GM23248 (cell line): ENCODE measurements at regions not wholly inside any gene's neighbourhood (a gene's known extent, or its start where the extent isn't known, plus 50 kb on each side); places are given as distances from the start of the nearest gene placed in this dataset.

Source experiments
- DNase-seq: peaks from one replicate; pipeline ENCODE4 v3.0.0-alpha.2; 2015
- H2AFZ ChIP-seq: fragments of 200-600 bp; sonication (generic); 2 replicates; pipeline ENCODE4 v1.6.1; 2016; ENCODE audit warnings: antibody characterized with exemption
- H3F3A ChIP-seq: fragments of 200-600 bp; sonication (generic); 2 replicates; pipeline ENCODE4 v1.6.1; 2016; ENCODE audit warnings: mild to moderate bottlenecking, antibody characterized with exemption, mixed run types; ENCODE audit not compliant: insufficient read depth
- H3K27ac ChIP-seq: fragments of 200-600 bp; sonication (generic); 2 replicates; pipeline ENCODE4 v1.5.1; 2016; ENCODE audit warnings: mild to moderate bottlenecking
- H3K27me3 ChIP-seq: fragments of 200-600 bp; sonication (generic); replicated peaks from 2 replicates; pipeline ENCODE4 v1.6.1; 2016; ENCODE audit warnings: mild to moderate bottlenecking; ENCODE audit not compliant: insufficient read depth
- H3K36me3 ChIP-seq: fragments of 200-600 bp; sonication (generic); 2 replicates; pipeline ENCODE4 v1.6.1; 2016; ENCODE audit warnings: low read depth, mild to moderate bottlenecking
- H3K4me1 ChIP-seq: fragments of 200-600 bp; sonication (generic); 2 replicates; pipeline ENCODE4 v1.6.1; 2016; ENCODE audit warnings: mild to moderate bottlenecking; ENCODE audit not compliant: insufficient read depth
- H3K4me2 ChIP-seq: fragments of 200-600 bp; sonication (generic); one replicate; pipeline ENCODE4 v1.6.1; 2016; ENCODE audit warnings: mild to moderate bottlenecking; ENCODE audit not compliant: unreplicated experiment
- H3K4me3 ChIP-seq: fragments of 200-600 bp; sonication (generic); 2 replicates; pipeline ENCODE4 v1.5.1; 2016; ENCODE audit warnings: mild to moderate bottlenecking
- H3K79me2 ChIP-seq: fragments of 200-600 bp; sonication (generic); 2 replicates; pipeline ENCODE4 v1.6.1; 2016; ENCODE audit warnings: mild to moderate bottlenecking; ENCODE audit not compliant: insufficient read depth
- H3K9ac ChIP-seq: fragments of 200-600 bp; sonication (generic); 2 replicates; pipeline ENCODE4 v1.6.1; 2016; ENCODE audit warnings: mild to moderate bottlenecking
- H3K9me2 ChIP-seq: fragments of 200-600 bp; sonication (generic); 2 replicates; pipeline ENCODE4 v1.6.1; 2016; ENCODE audit warnings: mixed run types, mild to moderate bottlenecking, moderate library complexity; ENCODE audit not compliant: insufficient read depth
- H3K9me3 ChIP-seq: fragments of 200-600 bp; sonication (generic); one replicate; pipeline ENCODE4 v1.6.1; 2017; ENCODE audit warnings: low read depth
- H4K20me1 ChIP-seq: fragments of 200-600 bp; sonication (generic); 2 replicates; pipeline ENCODE4 v1.6.0; 2016; ENCODE audit not compliant: insufficient read depth
- EZH2 ChIP-seq: fragments of 200-600 bp; sonication (generic); IDR thresholded peaks from 2 replicates; pipeline ENCODE4 v1.6.1; 2018; ENCODE audit warnings: antibody characterized with exemption, mild to moderate bottlenecking; ENCODE audit not compliant: insufficient read depth, poor library complexity, severe bottlenecking
- EZH2phosphoT487 ChIP-seq: fragments of 200-600 bp; sonication (generic); IDR thresholded peaks from 2 replicates; pipeline ENCODE4 v1.6.1; 2018; ENCODE audit warnings: antibody characterized with exemption, moderate library complexity, mild to moderate bottlenecking, low read depth; ENCODE audit not compliant: insufficient read depth
- WGBS, 2 experiments: methylation state at CpG; one replicate each; pipeline ENCODE4 v1.1.6; 2015 to 2017; ENCODE audit warnings: low lambda C conversion rate in 2 of 2, low coverage in 1 of 2; ENCODE audit errors: missing lambda C conversion rate in 2 of 2; 5-methylcytosine and 5-hydroxymethylcytosine counted together
- in situ Hi-C: fragments of 300-500 bp; cut with MboI; formaldehyde crosslinking; loops from 2 replicates; pipeline ENCODE4 v1.15.0; 2020

DNA sequence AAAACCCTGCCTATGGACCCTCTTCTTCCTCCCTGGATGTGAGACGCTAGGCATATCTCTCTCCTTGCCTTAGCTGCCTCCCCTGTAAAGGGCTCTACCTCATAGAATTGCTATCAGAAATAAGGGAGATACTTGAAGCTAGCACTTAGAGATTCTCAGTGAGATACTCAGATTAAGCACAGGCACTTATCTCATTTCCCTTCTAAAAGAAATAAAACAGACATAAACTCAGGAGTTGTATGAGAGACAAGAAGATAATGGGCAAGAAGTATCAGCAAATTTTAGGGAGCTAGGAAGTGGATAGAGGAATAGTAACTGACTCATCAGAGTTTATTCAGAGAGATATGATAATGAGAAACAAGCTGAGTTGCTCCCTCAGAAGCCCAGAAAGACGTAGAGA lies 131.0 kb downstream of the SP3 start:
- Histone ChIP-seq H3K4me3 (no peak overlapping the region), H3K36me3 (no peaks in the 10 kb centered on the region), H3K4me2 (no peak overlapping the region), H3K9ac (no peak overlapping the region), H3F3A (no peaks in the 10 kb centered on the region), H2AFZ (no peak overlapping the region), H3K9me3 (no peaks in the 10 kb centered on the region), H4K20me1 (no peaks in the 10 kb centered on the region), H3K79me2 (no peaks in the 10 kb centered on the region), H3K4me1 (0 out of 2 replicates have a peak, but pooled peaks cover 11% of the 10 kb centered on the region), H3K27ac (no peak overlapping the region), H3K9me2 (no peaks in the 10 kb centered on the region), H3K27me3 (no peaks in the 10 kb centered on the region)
- TF ChIP-seq EZH2phosphoT487 (no peak), EZH2 (no peak)
- in situ Hi-C loops = no loop called here
- no peak for DNase-seq
- 74 to 83% methylated on average over 2 of the region's 2 CpGs for WGBS, 2 experiments

- in situ Hi-C loops = no loop called here
- Histone ChIP-seq H3K4me3 (no peak overlapping the region), H3K9ac (no peak overlapping the region), H3K4me2 (no peak overlapping the region), H3K79me2 (no peaks in the 10 kb centered on the region), H3K4me1 (0 out of 2 replicates have a peak, but pooled peaks cover 11% of the 10 kb centered on the region), H3K27me3 (no peaks in the 10 kb centered on the region), H3K9me3 (no peaks in the 10 kb centered on the region), H3K9me2 (no peaks in the 10 kb centered on the region), H2AFZ (no peak overlapping the region), H3F3A (no peaks in the 10 kb centered on the region), H3K27ac (no peak overlapping the region), H4K20me1 (no peaks in the 10 kb centered on the region), H3K36me3 (no peaks in the 10 kb centered on the region)
- no peak for DNase-seq
- 66 to 67% methylated on average over 2 of the region's 2 CpGs for WGBS, 2 experiments
- TF ChIP-seq EZH2phosphoT487 = no peak
- TF ChIP-seq EZH2 = no peak
Observed at GRCh38 chr2:173835726-173836125, 129.4 kb downstream of the SP3 start.

DNA sequence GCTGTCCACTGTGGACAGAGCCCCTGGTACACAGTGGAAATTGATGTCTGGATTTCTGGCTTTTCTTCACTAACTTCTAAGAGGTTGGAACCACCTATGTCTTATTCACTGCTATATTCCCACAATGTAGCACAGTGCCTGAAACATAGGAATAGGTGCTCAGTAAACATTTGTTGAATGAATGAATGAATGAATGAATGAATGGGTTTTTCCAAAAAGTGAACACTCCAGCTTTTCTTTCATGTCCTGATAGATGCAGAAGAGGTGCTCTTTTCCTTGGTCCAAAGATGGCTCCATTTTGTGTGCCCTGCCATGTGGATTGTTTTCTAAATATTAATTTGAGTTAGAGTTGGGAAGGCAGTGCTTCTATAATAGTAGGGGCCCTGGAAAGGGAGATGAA lies 124.1 kb downstream of the SP3 start:
- no peaks in the 10 kb centered on the region for H4K20me1 ChIP-seq
- H3K4me1 ChIP-seq = no peaks in the 10 kb centered on the region
- H3K9me3 ChIP-seq = no peaks in the 10 kb centered on the region
- no peak overlapping the region for H3K27ac ChIP-seq
- no peak overlapping the region for H3K9ac ChIP-seq
- no peak for DNase-seq
- no peak overlapping the region for H2AFZ ChIP-seq
- no peak overlapping the region for H3K4me3 ChIP-seq
- in situ Hi-C loops = no loop called here
- H3K4me2 ChIP-seq = no peak overlapping the region
- no peaks in the 10 kb centered on the region for H3K36me3 ChIP-seq
- H3F3A ChIP-seq = no peaks in the 10 kb centered on the region
- H3K27me3 ChIP-seq = no peaks in the 10 kb centered on the region; the same call in 1 of the 2 replicates
- H3K9me2 ChIP-seq = no peaks in the 10 kb centered on the region
- H3K79me2 ChIP-seq = no peaks in the 10 kb centered on the region
- TF ChIP-seq EZH2phosphoT487 = no peak
- TF ChIP-seq EZH2 = no peak

- no peak overlapping the region for H3K4me3 ChIP-seq
- no peaks in the 10 kb centered on the region for H3K9me3 ChIP-seq
- H3F3A ChIP-seq = no peaks in the 10 kb centered on the region
- no peak overlapping the region for H3K27ac ChIP-seq
- no peaks in the 10 kb centered on the region; the same call in 1 of the 2 replicates for H3K27me3 ChIP-seq
- H2AFZ ChIP-seq = no peak overlapping the region
- no peaks in the 10 kb centered on the region for H3K36me3 ChIP-seq
- DNase-seq = no peak
- in situ Hi-C loops = no loop called here
- no peaks in the 10 kb centered on the region for H3K4me1 ChIP-seq
- no peak overlapping the region for H3K4me2 ChIP-seq
- TF ChIP-seq EZH2phosphoT487 (no peak), EZH2 (no peak)
- no peak overlapping the region for H3K9ac ChIP-seq
- WGBS, 2 experiments = 46 to 54% methylated on average over 6 of the region's 6 CpGs
- no peaks in the 10 kb centered on the region for H3K79me2 ChIP-seq
- no peaks in the 10 kb centered on the region for H4K20me1 ChIP-seq
- H3K9me2 ChIP-seq = no peaks in the 10 kb centered on the region
Observed at GRCh38 chr2:173843526-173843925, 121.6 kb downstream of the SP3 start.

- Histone ChIP-seq H3K79me2 (no peaks in the 10 kb centered on the region), H3K4me3 (no peak overlapping the region), H3K9me3 (no peaks in the 10 kb centered on the region), H3K4me2 (no peak overlapping the region), H3F3A (0 out of 2 replicates have a peak, but pooled peaks cover 18% of the 10 kb centered on the region), H2AFZ (no peak overlapping the region), H3K27ac (no peak overlapping the region), H3K36me3 (no peaks in the 10 kb centered on the region), H3K9ac (no peak overlapping the region), H3K27me3 (no peaks in the 10 kb centered on the region), H3K4me1 (peaks cover 22% of the 10 kb centered on the region), H3K9me2 (no peaks in the 10 kb centered on the region), H4K20me1 (no peaks in the 10 kb centered on the region)
- peak; percentile 73 for DNase-seq
- in situ Hi-C loops = no loop called here
- TF ChIP-seq EZH2phosphoT487 (no peak), EZH2 (no peak)
- WGBS, 2 experiments = 12 to 18% methylated on average over 9 of the region's 9 CpGs
Observed at GRCh38 chr2:173851141-173851641, 114.0 kb downstream of the SP3 start.
